ENCODE measurements at regions not wholly inside any gene's neighbourhood (a gene's known extent, or its start where the extent isn't known, plus 50 kb on each side); places are given as distances from the start of the nearest gene placed in this dataset.

DNA sequence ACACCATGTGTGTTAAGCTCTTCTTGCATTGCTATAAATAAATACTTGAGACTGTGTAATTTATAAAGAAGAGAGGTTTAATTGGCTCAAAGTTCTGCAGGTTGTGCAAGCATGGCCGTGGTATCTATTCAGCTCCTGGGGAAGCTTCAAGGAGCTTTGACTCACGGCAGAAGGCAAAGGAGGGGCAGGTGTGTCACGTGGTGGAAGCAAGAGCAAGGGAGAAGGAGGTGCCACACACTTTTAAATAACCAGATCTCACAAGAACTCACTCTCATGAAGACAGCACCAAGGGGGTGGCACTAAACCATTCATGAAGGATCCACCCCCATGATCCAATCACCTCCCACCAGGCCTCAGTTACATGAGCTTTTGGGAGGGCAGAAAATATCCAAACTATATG is 193.7 kb downstream of the ERMARD start:
- no peaks in the 10 kb centered on the region for H3K27me3 ChIP-seq
- intact Hi-C loops (cut with DNase I): no loop called here
- 34 to 60% methylated on average over 3 of the region's 3 CpGs for WGBS, 2 donors
- no peak overlapping the region for H3K27ac ChIP-seq
- H3K4me3 ChIP-seq: no peak overlapping the region
- DNase-seq: no peak
- no peak for TF ChIP-seq POLR2A (IDR thresholded peaks at IDR 0.05)
- no peak for TF ChIP-seq POLR2AphosphoS5 (IDR thresholded peaks at IDR 0.05)
- no peak for TF ChIP-seq EP300 (IDR thresholded peaks at IDR 0.05)
- TF ChIP-seq, protein P1, sequence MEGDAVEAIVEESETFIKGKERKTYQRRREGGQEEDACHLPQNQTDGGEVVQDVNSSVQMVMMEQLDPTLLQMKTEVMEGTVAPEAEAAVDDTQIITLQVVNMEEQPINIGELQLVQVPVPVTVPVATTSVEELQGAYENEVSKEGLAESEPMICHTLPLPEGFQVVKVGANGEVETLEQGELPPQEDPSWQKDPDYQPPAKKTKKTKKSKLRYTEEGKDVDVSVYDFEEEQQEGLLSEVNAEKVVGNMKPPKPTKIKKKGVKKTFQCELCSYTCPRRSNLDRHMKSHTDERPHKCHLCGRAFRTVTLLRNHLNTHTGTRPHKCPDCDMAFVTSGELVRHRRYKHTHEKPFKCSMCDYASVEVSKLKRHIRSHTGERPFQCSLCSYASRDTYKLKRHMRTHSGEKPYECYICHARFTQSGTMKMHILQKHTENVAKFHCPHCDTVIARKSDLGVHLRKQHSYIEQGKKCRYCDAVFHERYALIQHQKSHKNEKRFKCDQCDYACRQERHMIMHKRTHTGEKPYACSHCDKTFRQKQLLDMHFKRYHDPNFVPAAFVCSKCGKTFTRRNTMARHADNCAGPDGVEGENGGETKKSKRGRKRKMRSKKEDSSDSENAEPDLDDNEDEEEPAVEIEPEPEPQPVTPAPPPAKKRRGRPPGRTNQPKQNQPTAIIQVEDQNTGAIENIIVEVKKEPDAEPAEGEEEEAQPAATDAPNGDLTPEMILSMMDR (IDR thresholded peaks at IDR 0.05): no peak
- H3K4me1 ChIP-seq: peaks cover 0 to 3% (median 0%) of the 10 kb centered on the region in 4 donors
- H3K9me3 ChIP-seq: no peaks in the 10 kb centered on the region
- no peaks in the 10 kb centered on the region for H3K36me3 ChIP-seq

DNA sequence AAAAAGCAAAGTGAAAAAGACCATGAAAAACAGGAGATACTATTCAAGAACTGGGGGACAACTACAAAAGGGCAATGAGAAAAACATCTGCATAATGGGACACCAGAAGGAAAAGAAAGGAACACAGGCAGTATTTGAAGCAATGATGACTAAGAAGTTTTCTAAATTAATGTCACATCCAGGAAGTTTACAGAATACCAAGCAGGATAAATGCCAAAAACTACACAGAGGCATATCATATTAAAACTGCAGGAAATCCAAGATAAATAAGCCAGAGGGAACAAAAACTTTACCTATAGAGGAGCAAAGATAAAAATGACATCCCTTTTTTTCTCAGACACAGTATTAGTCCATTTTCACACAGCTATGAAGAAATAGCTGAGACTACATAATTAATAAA is 193.0 kb downstream of the ERMARD start:
- Histone ChIP-seq H3K27me3 (no peaks in the 10 kb centered on the region), H3K9me3 (no peaks in the 10 kb centered on the region), H3K4me3 (no peak overlapping the region), H3K36me3 (no peaks in the 10 kb centered on the region), H3K4me1 (peaks cover 0 to 3% (median 0%) of the 10 kb centered on the region in 4 donors), H3K27ac (no peak overlapping the region)
- TF ChIP-seq EP300 (IDR thresholded peaks at IDR 0.05) (no peak), POLR2A (IDR thresholded peaks at IDR 0.05) (no peak), POLR2AphosphoS5 (IDR thresholded peaks at IDR 0.05) (no peak)
- TF ChIP-seq, protein P1 (IDR thresholded peaks at IDR 0.05): no peak
- intact Hi-C loops (cut with DNase I): no loop called here
- no peak for DNase-seq

DNA sequence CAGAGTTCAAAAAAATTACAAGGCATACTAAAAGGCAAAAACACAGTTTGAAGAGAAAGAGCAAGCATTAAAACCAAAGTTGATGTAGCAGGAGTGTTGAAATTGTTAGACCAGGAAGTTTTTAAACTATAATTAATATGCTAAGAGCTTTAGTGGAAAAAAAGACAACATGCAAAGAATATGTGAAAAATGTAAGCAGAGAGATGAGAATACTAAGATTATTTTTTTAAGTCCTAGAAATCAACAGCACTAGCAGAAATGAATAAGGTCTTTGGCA is 192.6 kb downstream of the ERMARD start:
- TF ChIP-seq, protein P1 (IDR thresholded peaks at IDR 0.05): no peak
- TF ChIP-seq POLR2AphosphoS5 (IDR thresholded peaks at IDR 0.05): no peak
- no peak for TF ChIP-seq POLR2A (IDR thresholded peaks at IDR 0.05)
- no peak for TF ChIP-seq EP300 (IDR thresholded peaks at IDR 0.05)
- no peaks in the 10 kb centered on the region for H3K36me3 ChIP-seq
- H3K27me3 ChIP-seq: no peaks in the 10 kb centered on the region
- no peak overlapping the region for H3K27ac ChIP-seq
- no peak for DNase-seq
- no peaks in the 10 kb centered on the region for H3K9me3 ChIP-seq
- peaks cover 0 to 3% (median 0%) of the 10 kb centered on the region in 4 donors for H3K4me1 ChIP-seq
- intact Hi-C loops (cut with DNase I): no loop called here
- no peak overlapping the region for H3K4me3 ChIP-seq

DNA sequence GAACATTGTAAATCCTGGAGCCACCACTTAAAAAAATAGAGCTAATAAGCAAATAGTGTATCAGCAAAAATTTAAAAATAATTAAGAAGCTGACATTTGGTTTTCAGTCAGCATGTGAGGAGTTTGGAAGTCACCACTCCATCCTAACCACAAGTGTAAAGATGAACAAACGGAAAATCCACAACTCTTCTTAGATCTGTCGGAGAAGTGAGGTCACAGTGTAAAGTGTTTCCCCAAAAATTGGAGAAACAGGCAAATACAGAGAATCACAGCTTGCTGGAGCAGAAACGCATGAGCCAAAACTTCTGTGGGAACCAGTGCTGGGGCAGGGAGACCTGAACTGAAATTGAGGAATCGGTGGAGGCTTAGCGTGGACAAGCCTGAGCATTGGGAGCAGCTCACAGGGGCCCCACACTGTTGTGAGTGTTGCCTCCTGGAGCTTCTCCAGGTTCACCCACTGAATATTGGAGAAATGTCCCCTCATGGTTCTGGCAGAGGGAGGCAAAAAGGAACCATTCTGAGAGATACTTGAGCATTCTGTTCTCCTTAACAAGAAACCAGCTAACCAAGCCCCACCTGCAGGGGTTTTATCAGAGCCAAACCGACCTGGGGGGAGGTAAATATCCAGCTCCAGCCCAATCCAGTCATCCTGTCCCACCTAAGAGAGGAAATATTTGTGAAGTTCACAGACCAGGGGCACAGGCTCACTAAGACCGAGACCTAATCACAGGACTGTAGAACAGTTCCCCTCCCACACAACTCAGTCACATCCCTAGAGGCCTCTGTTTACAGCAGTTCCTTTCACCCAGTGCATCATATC is 192.0 kb downstream of the ERMARD start:
- H3K27ac ChIP-seq: no peak overlapping the region
- no peaks in the 10 kb centered on the region for H3K36me3 ChIP-seq
- WGBS, 2 donors: 68 to 71% methylated on average over 7 of the region's 7 CpGs
- DNase-seq: no peak
- intact Hi-C loops (cut with DNase I): no loop called here
- H3K4me3 ChIP-seq: no peak overlapping the region
- TF ChIP-seq EP300 (IDR thresholded peaks at IDR 0.05) (no peak), POLR2A (IDR thresholded peaks at IDR 0.05) (no peak), POLR2AphosphoS5 (IDR thresholded peaks at IDR 0.05) (no peak)
- TF ChIP-seq, protein P1 (IDR thresholded peaks at IDR 0.05): no peak
- no peaks in the 10 kb centered on the region for H3K27me3 ChIP-seq
- peaks cover 0 to 3% (median 0%) of the 10 kb centered on the region in 4 donors for H3K4me1 ChIP-seq
- no peaks in the 10 kb centered on the region for H3K9me3 ChIP-seq

DNA sequence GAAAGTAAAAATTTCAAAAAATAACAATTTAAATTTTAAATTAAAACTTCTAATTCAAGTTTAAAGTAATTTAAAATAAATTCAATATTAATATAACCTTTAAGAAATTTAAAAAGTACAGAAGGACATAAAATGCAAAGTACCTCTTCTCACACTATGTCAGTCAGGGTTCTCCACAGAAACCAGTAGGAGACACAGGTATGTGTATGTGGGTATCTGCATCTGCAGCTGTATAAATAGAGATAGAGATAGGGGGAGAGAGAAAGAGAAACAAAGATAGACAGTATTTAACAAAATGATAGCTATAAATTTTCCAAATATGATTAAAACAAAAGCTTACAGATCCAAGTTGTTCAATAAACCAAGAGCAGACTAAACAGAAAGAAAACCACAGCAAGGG is 190.8 kb downstream of the ERMARD start:
- TF ChIP-seq EP300 (IDR thresholded peaks at IDR 0.05) (no peak), POLR2A (IDR thresholded peaks at IDR 0.05) (no peak), POLR2AphosphoS5 (IDR thresholded peaks at IDR 0.05) (no peak)
- TF ChIP-seq, protein P1 (IDR thresholded peaks at IDR 0.05): no peak
- H3K9me3 ChIP-seq: no peaks in the 10 kb centered on the region
- no peak for DNase-seq
- H3K27ac ChIP-seq: no peak overlapping the region
- peaks cover 0 to 3% (median 0%) of the 10 kb centered on the region in 4 donors for H3K4me1 ChIP-seq
- H3K4me3 ChIP-seq: no peak overlapping the region
- H3K27me3 ChIP-seq: peaks cover 0 to 7% (median 0%) of the 10 kb centered on the region in 3 donors
- intact Hi-C loops (cut with DNase I): no loop called here
- no peaks in the 10 kb centered on the region for H3K36me3 ChIP-seq
